ENCODE measurements at regions not wholly inside any gene's neighbourhood (a gene's known extent, or its start where the extent isn't known, plus 50 kb on each side); places are given as distances from the start of the nearest gene placed in this dataset.

GRCh38 chrX:10365532-10366265, 208.9 kb downstream of the CLCN4 start:
- no peak for DNase-seq (ENCODE audit: low read depth)
- no peak for TF ChIP-seq CTCF (IDR thresholded peaks at IDR 0.05; ENCODE audit: insufficient read depth, low read depth, low read length)
- ChIA-PET CTCF (no interaction called here), POLR2A (no interaction called here)
- Histone ChIP-seq H3K27me3 (ENCODE audit: control insufficient read depth, insufficient read depth, low read length) (no peaks in the 10 kb centered on the region), H3K4me3 (ENCODE audit: low read depth, low read length) (no peak overlapping the region), H3K36me3 (ENCODE audit: control insufficient read depth, insufficient read depth, low read length) (no peaks in the 10 kb centered on the region)

GRCh38 chrX:10367406-10367805, 210.6 kb downstream of the CLCN4 start:
- TF ChIP-seq CTCF (IDR thresholded peaks at IDR 0.05; ENCODE audit: insufficient read depth, low read depth, low read length) = no peak
- DNase-seq (ENCODE audit: low read depth) = no peak
- no peaks in the 10 kb centered on the region for H3K36me3 ChIP-seq (ENCODE audit: control insufficient read depth, insufficient read depth, low read length)
- ChIA-PET POLR2A (no interaction called here), CTCF (no interaction called here)
- no peak overlapping the region for H3K4me3 ChIP-seq (ENCODE audit: low read depth, low read length)
- H3K27me3 ChIP-seq (ENCODE audit: control insufficient read depth, insufficient read depth, low read length) = no peaks in the 10 kb centered on the region

- POLR2A ChIA-PET = no interaction called here
- no peaks in the 10 kb centered on the region for H3K27me3 ChIP-seq (ENCODE audit: control insufficient read depth, insufficient read depth, low read length)
- DNase-seq (ENCODE audit: low read depth) = no peak
Measured at GRCh38 chrX:10370976-10371375, 214.2 kb downstream of the CLCN4 start.

GRCh38 chrX:10377427-10377826, 220.7 kb downstream of the CLCN4 start:
- CTCF ChIA-PET = no interaction called here
- Histone ChIP-seq H3K36me3 (ENCODE audit: control insufficient read depth, insufficient read depth, low read length) (no peaks in the 10 kb centered on the region), H3K4me3 (ENCODE audit: low read depth, low read length) (no peak overlapping the region), H3K27me3 (ENCODE audit: control insufficient read depth, insufficient read depth, low read length) (no peaks in the 10 kb centered on the region)
- DNase-seq (ENCODE audit: low read depth) = no peak
- TF ChIP-seq CTCF (IDR thresholded peaks at IDR 0.05; ENCODE audit: insufficient read depth, low read depth, low read length) = no peak
- POLR2A ChIA-PET = no interaction called here

More at GRCh38 chrX:10370976-10371375, 214.2 kb downstream of the CLCN4 start:
- Histone ChIP-seq H3K36me3 (ENCODE audit: control insufficient read depth, insufficient read depth, low read length) (no peaks in the 10 kb centered on the region), H3K4me3 (ENCODE audit: low read depth, low read length) (no peak overlapping the region)
- TF ChIP-seq CTCF (IDR thresholded peaks at IDR 0.05; ENCODE audit: insufficient read depth, low read depth, low read length) = no peak
- CTCF ChIA-PET = interaction anchor here (1.1 kb wide), 1 partner anchor 181 kb away, joined by 3 read pairs; no protein-coding TSS in a partner anchor

- ChIA-PET POLR2A (no interaction called here), CTCF (no interaction called here)
- H3K36me3 ChIP-seq (ENCODE audit: control insufficient read depth, insufficient read depth, low read length) = no peaks in the 10 kb centered on the region
- no peak for DNase-seq (ENCODE audit: low read depth)
- TF ChIP-seq CTCF (IDR thresholded peaks at IDR 0.05; ENCODE audit: insufficient read depth, low read depth, low read length) = no peak
- no peak overlapping the region for H3K4me3 ChIP-seq (ENCODE audit: low read depth, low read length)
- H3K27me3 ChIP-seq (ENCODE audit: control insufficient read depth, insufficient read depth, low read length) = no peaks in the 10 kb centered on the region
Measured at GRCh38 chrX:10379878-10380277, 223.1 kb downstream of the CLCN4 start.

Measured in BJ (cell line).